ENCODE measurements at regions not wholly inside any gene's neighbourhood (a gene's known extent, or its start where the extent isn't known, plus 50 kb on each side); places are given as distances from the start of the nearest gene placed in this dataset.

GRCh38 chr16:86205521-86206245, 304.6 kb upstream of the FOXF1 start:
- H3K27me3 ChIP-seq (ENCODE audit: control insufficient read depth in 3 of 3, insufficient read depth in 3 of 3, low read length in 3 of 3): peaks cover 0 to 18% (median 0%) of the 10 kb centered on the region in 3 donors
- no peaks in the 10 kb centered on the region for H3K36me3 ChIP-seq (ENCODE audit: control insufficient read depth in 3 of 3, insufficient read depth in 2 of 3, low read depth in 1 of 3, low read length in 3 of 3)
- peak overlapping the region in 2 of 3 donors; percentile 4 to 6 for H3K27ac ChIP-seq (ENCODE audit: low read depth in 1 of 3, low read length in 2 of 3)
- H3K4me1 ChIP-seq (ENCODE audit: control insufficient read depth in 3 of 3, insufficient read depth in 2 of 3, low read depth in 1 of 3, low read length in 2 of 3): peaks cover 0 to 10% (median 0%) of the 10 kb centered on the region in 3 donors
- FAIRE-seq (no peak), DNase-seq (no peak)
- no peak overlapping the region for H3K4me3 ChIP-seq (ENCODE audit: low read depth in 1 of 3, low read length in 3 of 3)
- WGBS, 3 donors: 78 to 85% (median 84%) methylated on average over 16 of the region's 16 CpGs
- no peaks in the 10 kb centered on the region for H3K9me3 ChIP-seq (ENCODE audit: control insufficient read depth in 2 of 2, insufficient read depth in 1 of 2, low read depth in 1 of 2, low read length in 1 of 2)

DNA sequence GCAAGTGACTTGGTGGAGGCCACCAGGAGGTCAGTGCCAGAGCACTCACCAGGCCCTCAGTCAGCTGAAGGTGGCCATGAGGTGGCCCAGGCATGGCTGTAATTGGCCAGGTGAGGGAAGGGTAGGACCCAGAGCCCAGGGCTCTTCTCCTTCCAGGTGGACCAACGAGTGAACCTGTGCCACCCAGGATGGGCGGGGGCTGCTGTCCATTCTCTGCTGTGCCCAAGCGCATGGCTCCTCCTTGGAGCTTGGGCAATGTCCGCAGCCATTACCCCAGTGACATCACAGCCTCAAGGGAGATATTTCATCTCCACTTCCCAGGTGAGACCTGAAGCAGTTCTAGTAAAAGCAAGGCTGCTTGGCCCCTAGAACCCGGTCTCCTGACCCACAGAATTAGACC, 303.0 kb upstream of the FOXF1 start:
- Histone ChIP-seq H3K9me3 (ENCODE audit: control insufficient read depth in 2 of 2, insufficient read depth in 1 of 2, low read depth in 1 of 2, low read length in 1 of 2) (no peaks in the 10 kb centered on the region), H3K27me3 (ENCODE audit: control insufficient read depth in 3 of 3, insufficient read depth in 3 of 3, low read length in 3 of 3) (peaks cover 0 to 5% (median 0%) of the 10 kb centered on the region in 3 donors), H3K27ac (ENCODE audit: low read depth in 1 of 3, low read length in 2 of 3) (no peak overlapping the region), H3K36me3 (ENCODE audit: control insufficient read depth in 3 of 3, insufficient read depth in 2 of 3, low read depth in 1 of 3, low read length in 3 of 3) (no peaks in the 10 kb centered on the region), H3K4me1 (ENCODE audit: control insufficient read depth in 3 of 3, insufficient read depth in 2 of 3, low read depth in 1 of 3, low read length in 2 of 3) (peaks cover 0 to 1% (median 0%) of the 10 kb centered on the region in 3 donors), H3K4me3 (ENCODE audit: low read depth in 1 of 3, low read length in 3 of 3) (no peak overlapping the region)
- FAIRE-seq: no peak
- 58 to 69% (median 62%) methylated on average over 5 of the region's 5 CpGs for WGBS, 3 donors
- DNase-seq: no peak

DNA sequence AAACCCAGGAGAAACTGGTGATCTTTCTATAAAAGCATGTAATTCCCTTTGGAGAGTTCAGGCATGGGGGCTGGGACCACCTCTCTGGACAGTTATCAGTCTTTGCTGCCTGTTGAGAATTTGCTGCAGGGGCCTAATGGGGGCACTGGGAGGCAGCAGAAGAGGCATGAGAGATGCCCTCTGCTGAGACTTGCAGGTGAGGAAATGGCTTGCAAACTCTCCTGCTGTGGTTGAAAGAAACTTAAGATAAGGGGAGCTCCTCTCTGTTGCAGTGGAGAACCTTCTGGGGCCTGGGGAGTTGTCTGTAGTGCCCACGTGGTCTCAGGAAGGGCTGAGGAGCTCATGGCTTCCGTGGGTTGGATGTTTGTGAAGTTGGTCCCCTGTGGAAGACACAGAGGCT, 301.1 kb upstream of the FOXF1 start:
- Histone ChIP-seq H3K36me3 (ENCODE audit: control insufficient read depth in 3 of 3, insufficient read depth in 2 of 3, low read depth in 1 of 3, low read length in 3 of 3) (no peaks in the 10 kb centered on the region), H3K4me3 (ENCODE audit: low read depth in 1 of 3, low read length in 3 of 3) (no peak overlapping the region), H3K27me3 (ENCODE audit: control insufficient read depth in 3 of 3, insufficient read depth in 3 of 3, low read length in 3 of 3) (peaks cover 0 to 4% (median 0%) of the 10 kb centered on the region in 3 donors), H3K27ac (ENCODE audit: low read depth in 1 of 3, low read length in 2 of 3) (no peak overlapping the region), H3K4me1 (ENCODE audit: control insufficient read depth in 3 of 3, insufficient read depth in 2 of 3, low read depth in 1 of 3, low read length in 2 of 3) (no peaks in the 10 kb centered on the region), H3K9me3 (ENCODE audit: control insufficient read depth in 2 of 2, insufficient read depth in 1 of 2, low read depth in 1 of 2, low read length in 1 of 2) (no peaks in the 10 kb centered on the region)
- FAIRE-seq (no peak), DNase-seq (no peak)
- WGBS, 3 donors: 8 to 54% (median 26%) methylated on average over 2 of the region's 2 CpGs

DNA sequence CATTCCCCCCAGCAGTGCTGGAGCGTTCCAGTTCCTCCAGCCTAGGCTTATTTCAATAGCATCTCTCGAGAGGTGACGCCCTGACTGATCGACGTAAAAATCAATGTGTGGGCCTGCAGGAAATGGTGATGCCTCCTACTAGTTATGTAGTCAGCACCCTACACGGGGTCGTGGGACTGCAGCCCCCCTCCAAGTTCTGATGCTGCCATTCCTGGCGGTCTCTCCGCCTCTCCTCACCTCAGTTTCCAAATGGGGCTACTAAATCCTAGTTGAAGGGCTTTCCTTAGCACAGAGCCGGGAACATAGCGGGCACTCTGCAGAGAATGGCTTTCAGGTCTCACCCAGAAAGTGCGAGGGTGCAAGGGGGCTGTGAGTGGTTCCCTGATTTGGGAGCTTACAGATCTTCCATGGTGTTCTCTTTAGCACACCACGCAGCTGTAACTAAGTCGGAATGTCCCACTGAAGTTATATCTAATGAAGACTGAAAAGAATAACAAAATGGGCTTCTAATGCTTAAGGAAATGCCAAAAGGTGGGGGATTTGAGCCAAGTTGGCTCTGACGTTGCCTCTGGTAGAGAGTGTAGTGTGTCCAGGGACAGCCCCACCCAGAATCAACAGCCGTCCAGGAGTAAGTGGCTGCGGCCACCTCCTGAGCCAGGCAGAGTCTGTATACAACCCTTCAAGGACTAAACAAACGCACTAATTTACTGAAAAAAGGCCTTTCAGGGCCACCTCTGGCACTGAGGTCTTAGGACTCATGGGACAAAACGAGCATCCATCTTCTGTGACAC, 299.7 kb upstream of the FOXF1 start:
- DNase-seq (no peak), FAIRE-seq (no peak)
- H3K9me3 ChIP-seq (ENCODE audit: control insufficient read depth in 2 of 2, insufficient read depth in 1 of 2, low read depth in 1 of 2, low read length in 1 of 2): no peaks in the 10 kb centered on the region
- H3K4me3 ChIP-seq (ENCODE audit: low read depth in 1 of 3, low read length in 3 of 3): no peak overlapping the region
- peak overlapping the region in 1 of 3 donors; percentile 20 for H3K27ac ChIP-seq (ENCODE audit: low read depth in 1 of 3, low read length in 2 of 3)
- peaks cover 0 to 4% (median 0%) of the 10 kb centered on the region in 3 donors for H3K27me3 ChIP-seq (ENCODE audit: control insufficient read depth in 3 of 3, insufficient read depth in 3 of 3, low read length in 3 of 3)
- WGBS, 3 donors: 76 to 81% (median 80%) methylated on average over 19 of the region's 19 CpGs
- no peaks in the 10 kb centered on the region for H3K4me1 ChIP-seq (ENCODE audit: control insufficient read depth in 3 of 3, insufficient read depth in 2 of 3, low read depth in 1 of 3, low read length in 2 of 3)
- no peaks in the 10 kb centered on the region for H3K36me3 ChIP-seq (ENCODE audit: control insufficient read depth in 3 of 3, insufficient read depth in 2 of 3, low read depth in 1 of 3, low read length in 3 of 3)

DNA sequence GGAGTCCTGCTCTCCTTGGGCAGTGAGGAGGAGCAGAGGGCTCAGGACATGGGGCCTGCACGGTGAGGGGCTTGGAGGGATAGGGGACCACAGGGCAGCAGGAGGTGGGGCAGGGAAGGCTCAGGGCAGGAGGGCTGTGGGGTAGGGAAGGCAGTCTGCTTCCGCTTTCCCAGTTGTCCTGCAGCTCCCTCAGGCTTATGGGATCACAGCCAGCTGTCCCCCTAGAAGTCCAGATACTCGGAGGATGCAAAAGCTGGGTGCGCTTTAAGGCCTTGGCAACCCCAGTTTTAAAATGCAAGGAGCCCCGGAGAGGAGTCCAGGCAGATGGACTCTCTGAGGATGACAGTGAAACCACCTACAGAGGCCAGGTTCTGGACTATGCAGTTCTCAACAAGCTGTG, 299.1 kb upstream of the FOXF1 start:
- Histone ChIP-seq H3K4me3 (ENCODE audit: low read depth in 1 of 3, low read length in 3 of 3) (no peak overlapping the region), H3K36me3 (ENCODE audit: control insufficient read depth in 3 of 3, insufficient read depth in 2 of 3, low read depth in 1 of 3, low read length in 3 of 3) (no peaks in the 10 kb centered on the region), H3K4me1 (ENCODE audit: control insufficient read depth in 3 of 3, insufficient read depth in 2 of 3, low read depth in 1 of 3, low read length in 2 of 3) (no peaks in the 10 kb centered on the region), H3K9me3 (ENCODE audit: control insufficient read depth in 2 of 2, insufficient read depth in 1 of 2, low read depth in 1 of 2, low read length in 1 of 2) (no peaks in the 10 kb centered on the region), H3K27ac (ENCODE audit: low read depth in 1 of 3, low read length in 2 of 3) (no peak overlapping the region), H3K27me3 (ENCODE audit: control insufficient read depth in 3 of 3, insufficient read depth in 3 of 3, low read length in 3 of 3) (peaks cover 0 to 4% (median 0%) of the 10 kb centered on the region in 3 donors)
- WGBS, 3 donors: 83 to 87% (median 85%) methylated on average over 5 of the region's 5 CpGs
- no peak for DNase-seq
- no peak for FAIRE-seq

- FAIRE-seq (no peak), DNase-seq (no peak)
- Histone ChIP-seq H3K36me3 (ENCODE audit: control insufficient read depth in 3 of 3, insufficient read depth in 2 of 3, low read depth in 1 of 3, low read length in 3 of 3) (no peaks in the 10 kb centered on the region), H3K4me3 (ENCODE audit: low read depth in 1 of 3, low read length in 3 of 3) (no peak overlapping the region), H3K9me3 (ENCODE audit: control insufficient read depth in 2 of 2, insufficient read depth in 1 of 2, low read depth in 1 of 2, low read length in 1 of 2) (no peaks in the 10 kb centered on the region), H3K27me3 (ENCODE audit: control insufficient read depth in 3 of 3, insufficient read depth in 3 of 3, low read length in 3 of 3) (peaks cover 0 to 4% (median 0%) of the 10 kb centered on the region in 3 donors), H3K4me1 (ENCODE audit: control insufficient read depth in 3 of 3, insufficient read depth in 2 of 3, low read depth in 1 of 3, low read length in 2 of 3) (no peaks in the 10 kb centered on the region), H3K27ac (ENCODE audit: low read depth in 1 of 3, low read length in 2 of 3) (no peak overlapping the region)
- WGBS, 3 donors: 70 to 75% (median 74%) methylated on average over 6 of the region's 6 CpGs
Observed at GRCh38 chr16:86211800-86212199, 298.5 kb upstream of the FOXF1 start.

DNA sequence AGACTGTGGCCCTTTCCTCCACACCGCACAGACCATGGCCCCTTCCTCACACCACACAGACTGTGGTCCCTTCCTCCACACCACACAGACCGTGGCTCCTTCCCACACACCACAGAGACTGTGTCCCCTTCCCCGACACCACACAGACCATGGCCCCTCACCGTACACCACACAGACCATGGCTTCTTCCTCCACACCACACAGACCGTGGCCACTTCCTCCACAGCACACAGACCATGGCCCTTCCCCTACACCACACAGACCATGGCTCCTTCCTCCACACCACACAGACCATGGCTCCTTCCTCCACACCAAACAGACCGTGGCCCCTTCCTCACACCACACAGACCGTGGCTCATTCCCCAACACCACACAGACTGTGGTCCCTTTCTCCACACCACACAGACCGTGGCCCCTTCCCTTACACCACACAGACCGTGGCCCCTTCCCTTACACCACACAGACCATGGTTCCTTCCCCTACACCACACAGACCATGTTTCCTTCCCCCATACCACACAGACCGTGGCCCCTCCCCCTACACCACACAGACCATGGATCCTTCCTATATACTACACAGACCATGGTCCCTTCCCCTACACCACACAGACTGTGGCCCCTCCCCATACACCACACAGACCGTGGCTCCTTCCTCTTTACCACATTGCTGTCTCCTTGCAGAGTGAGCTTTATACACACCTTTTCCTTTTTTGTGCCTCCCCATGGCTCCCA, 297.5 kb upstream of the FOXF1 start:
- Histone ChIP-seq H3K36me3 (ENCODE audit: control insufficient read depth in 3 of 3, insufficient read depth in 2 of 3, low read depth in 1 of 3, low read length in 3 of 3) (no peaks in the 10 kb centered on the region), H3K27me3 (ENCODE audit: control insufficient read depth in 3 of 3, insufficient read depth in 3 of 3, low read length in 3 of 3) (peaks cover 0 to 4% (median 0%) of the 10 kb centered on the region in 3 donors), H3K4me3 (ENCODE audit: low read depth in 1 of 3, low read length in 3 of 3) (no peak overlapping the region), H3K4me1 (ENCODE audit: control insufficient read depth in 3 of 3, insufficient read depth in 2 of 3, low read depth in 1 of 3, low read length in 2 of 3) (no peaks in the 10 kb centered on the region), H3K27ac (ENCODE audit: low read depth in 1 of 3, low read length in 2 of 3) (no peak overlapping the region), H3K9me3 (ENCODE audit: control insufficient read depth in 2 of 2, insufficient read depth in 1 of 2, low read depth in 1 of 2, low read length in 1 of 2) (no peaks in the 10 kb centered on the region)
- 69 to 77% (median 71%) methylated on average over 11 of the region's 11 CpGs for WGBS, 3 donors
- DNase-seq: no peak
- FAIRE-seq: no peak

DNA sequence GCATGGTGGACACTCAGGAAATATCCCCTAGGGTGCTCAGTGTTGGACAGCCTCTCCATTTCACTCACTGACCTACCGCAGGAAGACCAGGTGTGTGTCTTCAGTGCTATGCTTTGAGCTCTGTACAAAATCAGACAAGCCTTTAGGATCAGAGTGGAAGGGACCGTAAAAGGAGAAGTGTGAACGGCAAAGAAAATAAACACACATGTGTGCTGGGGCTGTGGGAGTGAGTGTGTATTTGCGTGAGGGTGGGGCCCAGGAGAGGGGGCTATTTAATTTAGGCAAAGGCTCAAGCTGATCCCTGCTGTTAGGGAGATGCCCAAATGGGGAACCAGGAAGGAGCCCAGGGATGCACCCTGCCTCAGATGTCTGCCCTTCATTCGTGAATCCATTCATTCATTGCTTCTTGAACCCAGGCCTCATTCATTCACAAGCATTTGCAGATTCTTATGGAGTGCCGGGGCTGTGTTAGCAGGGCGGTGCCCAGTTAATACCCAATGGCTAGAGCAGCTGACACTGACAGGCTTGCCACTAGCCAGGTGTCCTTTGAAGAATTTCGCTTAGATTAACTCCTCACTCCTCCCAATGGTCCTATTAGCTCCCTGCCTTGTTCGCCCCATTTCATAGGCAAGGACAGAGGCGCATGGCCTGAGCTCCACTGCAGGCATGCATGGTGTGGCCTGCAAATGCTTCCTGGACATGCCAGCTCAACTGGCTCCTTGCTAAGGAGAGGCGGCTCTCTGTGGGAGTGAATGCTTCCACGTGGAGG, 296.7 kb upstream of the FOXF1 start:
- FAIRE-seq: no peak
- Histone ChIP-seq H3K27me3 (ENCODE audit: control insufficient read depth in 3 of 3, insufficient read depth in 3 of 3, low read length in 3 of 3) (peaks cover 0 to 4% (median 0%) of the 10 kb centered on the region in 3 donors), H3K27ac (ENCODE audit: low read depth in 1 of 3, low read length in 2 of 3) (peak overlapping the region in 1 of 3 donors; percentile 57), H3K9me3 (ENCODE audit: control insufficient read depth in 2 of 2, insufficient read depth in 1 of 2, low read depth in 1 of 2, low read length in 1 of 2) (no peaks in the 10 kb centered on the region), H3K4me3 (ENCODE audit: low read depth in 1 of 3, low read length in 3 of 3) (no peak overlapping the region), H3K36me3 (ENCODE audit: control insufficient read depth in 3 of 3, insufficient read depth in 2 of 3, low read depth in 1 of 3, low read length in 3 of 3) (no peaks in the 10 kb centered on the region), H3K4me1 (ENCODE audit: control insufficient read depth in 3 of 3, insufficient read depth in 2 of 3, low read depth in 1 of 3, low read length in 2 of 3) (no peaks in the 10 kb centered on the region)
- no peak for DNase-seq
- WGBS, 3 donors: 64 to 72% (median 67%) methylated on average over 12 of the region's 12 CpGs
